ENCODE measurements at regions not wholly inside any gene's neighbourhood (a gene's known extent, or its start where the extent isn't known, plus 50 kb on each side); places are given as distances from the start of the nearest gene placed in this dataset.

- TF ChIP-seq CTCF (IDR thresholded peaks at IDR 0.05), result no peak
- no peak for TF ChIP-seq EZH2 (IDR thresholded peaks at IDR 0.05)
These were observed 1552.3 kb downstream of the OTOL1 start for GRCh38 chr3:163048881-163049280.
